GM18517 (cell line): ENCODE measurements at regions not wholly inside any gene's neighbourhood (a gene's known extent, or its start where the extent isn't known, plus 50 kb on each side); places are given as distances from the start of the nearest gene placed in this dataset.
"Not testable (repeated sequence)": the region's sequence is repeated elsewhere in the genome, so short reads cannot be mapped to it uniquely, and the experiment has no call there.

Experiments used
- ATAC-seq: cut with Tn5 transposase; IDR thresholded peaks from one replicate; pipeline ENCODE4 v1.9.1; 2021; ENCODE audit warnings: mild to moderate bottlenecking, moderate library complexity; ENCODE audit not compliant: unreplicated experiment

GRCh38 chr4:173718504-173718903 lies 188.5 kb upstream of the HAND2 start:
- ATAC-seq, result not testable (repeated sequence)

GRCh38 chr4:173717581-173717980 lies 187.6 kb upstream of the HAND2 start:
- no peak for ATAC-seq

- ATAC-seq, result no peak
Measured at GRCh38 chr4:173714456-173714855, 184.4 kb upstream of the HAND2 start.

GRCh38 chr4:173713026-173713425 lies 183.0 kb upstream of the HAND2 start:
- no peak for ATAC-seq

GRCh38 chr4:173707658-173708419 lies 177.8 kb upstream of the HAND2 start:
- ATAC-seq, result no peak

GRCh38 chr4:173704201-173704600 lies 174.2 kb upstream of the HAND2 start:
- no peak for ATAC-seq

GRCh38 chr4:173703021-173703420 lies 173.0 kb upstream of the HAND2 start:
- ATAC-seq, result no peak

- no peak for ATAC-seq
Measured at GRCh38 chr4:173700650-173701049, 170.6 kb upstream of the HAND2 start.

- no peak for ATAC-seq
Measured at GRCh38 chr4:173699841-173700475, 169.9 kb upstream of the HAND2 start.

GRCh38 chr4:173698557-173699262 lies 168.7 kb upstream of the HAND2 start:
- ATAC-seq, result no peak

GRCh38 chr4:173697840-173698239 lies 167.8 kb upstream of the HAND2 start:
- ATAC-seq, result no peak

- ATAC-seq, result no peak
Measured at GRCh38 chr4:173696551-173696950, 166.5 kb upstream of the HAND2 start.

- ATAC-seq, result no peak
Measured at GRCh38 chr4:173696011-173696410, 166.0 kb upstream of the HAND2 start.

- no peak for ATAC-seq
Measured at GRCh38 chr4:173685831-173686210, 155.8 kb upstream of the HAND2 start.

- ATAC-seq, result no peak
Measured at GRCh38 chr4:173685165-173685830, 155.3 kb upstream of the HAND2 start.

- ATAC-seq, result no peak
Measured at GRCh38 chr4:173684223-173684622, 154.2 kb upstream of the HAND2 start.

- no peak for ATAC-seq
Measured at GRCh38 chr4:173682609-173683008, 152.6 kb upstream of the HAND2 start.

GRCh38 chr4:173680278-173680677 lies 150.2 kb upstream of the HAND2 start:
- ATAC-seq, result no peak

GRCh38 chr4:173675446-173675845 lies 145.4 kb upstream of the HAND2 start:
- no peak for ATAC-seq

GRCh38 chr4:173669460-173670179 lies 139.6 kb upstream of the HAND2 start:
- no peak for ATAC-seq

GRCh38 chr4:173661001-173661400 lies 131.0 kb upstream of the HAND2 start:
- ATAC-seq, result no peak
